Activated naive CD4-positive, alpha-beta T cell treated with anti-CD3 and anti-CD28 coated beads, Interleukin-2, amount 50 U/mL, for 72 hours (primary cell): ENCODE measurements at regions not wholly inside any gene's neighbourhood (a gene's known extent, or its start where the extent isn't known, plus 50 kb on each side); places are given as distances from the start of the nearest gene placed in this dataset.
A peak's percentile ranks its signal among the peaks of the same experiment; 100 is the strongest.
"Not testable (repeated sequence)": the region's sequence is repeated elsewhere in the genome, so short reads cannot be mapped to it uniquely, and the experiment has no call there.

ENCODE experiments used
- ATAC-seq, 2 donors: fragments of 150-1000 bp; cut with Tn5 transposase; 2 replicates each; pipeline ENCODE4 v1.10.0; 2021; ENCODE audit warnings: mild to moderate bottlenecking in 2 of 2, moderate library complexity in 2 of 2
- DNase-seq, 2 donors: peaks; one replicate each; pipeline ENCODE4 v3.0.0; 2021 to 2022; ENCODE audit warnings: low spot score in 2 of 2
- H3K27ac Mint-ChIP-seq, 2 donors: one replicate each; pipeline ENCODE4 v1.8.0; 2022; ENCODE audit warnings: mild to moderate bottlenecking in 2 of 2, mixed read lengths in 2 of 2
- H3K36me3 Mint-ChIP-seq, 2 donors: one replicate each; pipeline ENCODE4 v1.8.0; 2022; ENCODE audit warnings: mixed read lengths in 2 of 2
- H3K9me3 Mint-ChIP-seq, 2 donors: one replicate each; pipeline ENCODE4 v1.8.0; 2022; ENCODE audit warnings: mixed read lengths in 2 of 2

- H3K9me3 Mint-ChIP-seq = peaks cover 9 to 25% of the 10 kb centered on the region in 2 donors
- no peak for DNase-seq
- H3K27ac Mint-ChIP-seq = no peak overlapping the region
- ATAC-seq = no peak
- H3K36me3 Mint-ChIP-seq = peaks cover 0 to 6% of the 10 kb centered on the region in 2 donors
Observed at GRCh38 chr1:31485166-31485565, 72.2 kb downstream of the SERINC2 start.

DNA sequence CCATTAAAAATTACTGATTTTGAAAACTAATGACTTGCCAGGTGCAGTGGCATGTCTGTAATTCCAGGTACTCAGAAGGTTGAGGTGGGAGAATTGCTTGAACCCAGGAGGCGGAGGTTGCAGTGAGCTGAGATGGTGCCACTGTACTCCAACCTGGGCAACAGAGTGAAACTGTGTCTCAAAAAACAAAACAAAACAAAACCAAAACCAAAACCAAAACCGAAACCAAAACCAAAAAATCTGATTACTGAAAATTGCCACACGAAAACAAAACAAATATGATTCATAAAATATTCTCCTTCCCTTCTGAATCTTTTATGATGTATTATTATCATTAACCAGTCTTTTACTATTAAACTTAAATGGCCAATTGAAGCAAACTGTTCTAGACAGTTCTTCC lies 74.1 kb downstream of the SERINC2 start:
- DNase-seq (no peak), ATAC-seq (no peak)
- Mint-ChIP-seq H3K36me3 (no peaks in the 10 kb centered on the region), H3K27ac (peak overlapping the region; percentile 60 to 88), H3K9me3 (peaks cover 6 to 25% of the 10 kb centered on the region in 2 donors)

- ATAC-seq (no peak), DNase-seq (no peak)
- H3K36me3 Mint-ChIP-seq = no peaks in the 10 kb centered on the region
- H3K27ac Mint-ChIP-seq = peak overlapping the region in 1 of 2 donors; percentile 60
- peaks cover 6 to 25% of the 10 kb centered on the region in 2 donors for H3K9me3 Mint-ChIP-seq
Observed at GRCh38 chr1:31487721-31488293, 74.8 kb downstream of the SERINC2 start.

DNA sequence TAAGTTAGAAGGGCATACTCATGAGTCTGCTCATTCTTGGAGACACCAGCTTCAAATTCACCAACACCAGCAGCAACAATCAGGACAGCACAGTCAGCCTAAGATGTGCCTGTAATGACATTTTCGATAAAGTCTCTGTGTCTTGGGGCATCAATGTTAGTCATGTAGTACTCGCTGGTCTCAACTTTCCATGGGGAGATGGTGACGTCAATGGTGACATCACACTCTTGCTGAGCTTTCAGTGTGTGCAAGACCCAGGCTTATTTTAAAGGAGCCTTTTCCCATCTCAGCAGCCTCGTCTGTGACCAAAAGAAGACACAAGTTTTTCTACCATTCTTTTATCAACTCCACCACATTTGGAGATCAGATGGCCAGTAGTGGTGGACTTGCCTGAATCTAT lies 75.5 kb downstream of the SERINC2 start:
- Mint-ChIP-seq H3K27ac (no peak overlapping the region), H3K36me3 (no peaks in the 10 kb centered on the region), H3K9me3 (peaks cover 6 to 25% of the 10 kb centered on the region in 2 donors)
- DNase-seq (no peak), ATAC-seq (no peak)

- not testable (repeated sequence) for H3K36me3 Mint-ChIP-seq, H3K27ac Mint-ChIP-seq, ATAC-seq, DNase-seq
- H3K9me3 Mint-ChIP-seq = peaks cover 6 to 25% of the 10 kb centered on the region in 2 donors
Observed at GRCh38 chr1:31489575-31489974, 76.6 kb downstream of the SERINC2 start.

DNA sequence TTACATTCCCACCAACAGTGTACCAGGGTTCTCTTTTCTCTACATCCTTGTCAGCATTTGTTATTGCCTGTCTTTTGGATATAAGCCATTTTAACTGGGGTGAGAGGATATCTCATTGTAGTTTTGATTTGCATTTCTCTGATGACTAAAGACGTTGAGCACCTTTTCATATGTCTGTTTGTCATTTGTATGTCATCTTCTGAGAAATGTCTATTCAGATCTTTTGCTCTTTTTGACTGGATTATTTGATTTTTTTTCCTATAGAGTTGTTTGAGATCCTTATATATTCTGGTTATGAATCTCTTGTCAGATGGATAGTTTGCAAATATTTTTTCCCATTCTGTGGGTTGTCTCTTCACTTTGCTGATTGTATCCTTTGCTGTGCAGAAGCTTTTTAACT lies 77.6 kb downstream of the SERINC2 start:
- H3K9me3 Mint-ChIP-seq = peaks cover 6 to 25% of the 10 kb centered on the region in 2 donors
- H3K36me3 Mint-ChIP-seq, H3K27ac Mint-ChIP-seq, DNase-seq: not testable (repeated sequence)
- ATAC-seq = peak in 1 of 2 donors; percentile 61

DNA sequence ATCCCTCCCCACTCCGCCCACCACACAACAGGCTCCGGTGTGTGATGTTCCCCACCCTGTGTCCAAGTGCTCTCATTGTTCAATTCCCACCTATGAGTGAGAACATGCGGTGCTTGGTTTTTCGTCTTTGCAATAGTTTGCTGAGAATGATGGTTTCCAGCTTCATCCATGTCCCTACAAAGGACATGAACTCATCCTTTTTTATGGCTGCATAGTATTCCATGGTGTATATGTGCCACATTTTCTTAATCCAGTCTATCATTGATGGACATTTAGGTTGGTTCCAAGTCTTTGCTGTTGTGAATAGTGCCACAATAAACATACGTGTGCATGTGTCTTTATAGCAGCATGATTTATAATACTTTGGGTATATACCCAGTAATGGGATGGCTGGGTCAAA lies 81.0 kb upstream of the TINAGL1 start:
- H3K36me3 Mint-ChIP-seq, H3K9me3 Mint-ChIP-seq, H3K27ac Mint-ChIP-seq, ATAC-seq, DNase-seq: not testable (repeated sequence)

DNA sequence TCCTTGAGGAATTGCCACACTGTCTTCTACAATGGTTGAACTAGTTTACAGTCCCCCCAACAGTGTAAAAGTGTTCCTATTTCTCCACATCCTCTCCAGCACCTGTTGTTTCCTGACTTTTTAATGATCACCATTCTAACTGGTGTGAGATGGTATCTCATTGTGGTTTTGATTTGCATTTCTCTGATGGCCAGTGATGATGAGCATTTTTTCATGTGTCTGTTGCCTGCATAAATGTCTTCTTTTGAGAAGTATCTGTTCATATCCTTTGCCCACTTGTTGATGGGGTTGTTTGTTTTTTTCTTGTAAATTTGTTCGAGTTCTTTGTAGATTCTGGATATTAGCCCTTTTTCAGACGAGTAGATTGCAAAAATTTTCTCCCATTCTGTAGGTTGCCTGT lies 80.5 kb upstream of the TINAGL1 start:
- DNase-seq, ATAC-seq, H3K36me3 Mint-ChIP-seq, H3K9me3 Mint-ChIP-seq, H3K27ac Mint-ChIP-seq: not testable (repeated sequence)

GRCh38 chr1:31497601-31498000 lies 78.7 kb upstream of the TINAGL1 start:
- H3K9me3 Mint-ChIP-seq = no peaks in the 10 kb centered on the region
- H3K27ac Mint-ChIP-seq = no peak overlapping the region

DNA sequence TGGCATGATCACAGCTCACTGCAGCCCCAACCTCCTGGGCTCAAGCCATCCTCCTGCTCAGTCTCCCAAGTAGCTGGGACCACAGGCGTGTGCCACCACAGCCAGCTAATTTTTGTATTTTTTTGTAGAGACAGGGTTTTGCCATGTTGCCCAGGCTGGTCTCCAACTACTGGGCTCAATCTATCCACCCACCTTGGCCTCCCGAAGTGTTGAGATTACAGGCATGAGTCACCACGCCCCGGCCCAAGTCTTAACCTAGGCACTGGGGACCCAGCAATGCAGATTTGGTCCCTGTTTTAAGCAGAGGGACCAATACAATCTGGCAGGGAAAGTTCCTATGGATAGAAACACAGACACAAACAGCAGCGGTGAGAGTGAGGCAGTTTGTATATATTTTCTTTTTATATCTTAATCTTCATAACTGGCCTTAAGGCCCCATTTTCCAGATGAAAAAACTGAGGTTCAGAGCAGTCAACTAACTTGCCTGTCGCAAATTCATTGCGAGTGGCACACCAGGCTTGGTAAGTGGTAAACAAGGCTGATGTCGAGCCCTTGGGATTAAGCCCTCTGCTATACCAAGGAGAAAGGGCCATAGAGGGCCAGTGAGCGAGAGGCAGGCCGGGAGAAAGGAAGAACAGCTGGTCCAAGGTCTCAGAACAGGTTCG lies 77.8 kb upstream of the TINAGL1 start:
- H3K36me3 Mint-ChIP-seq = no peaks in the 10 kb centered on the region
- ATAC-seq = no peak
- H3K27ac Mint-ChIP-seq = no peak overlapping the region
- no peaks in the 10 kb centered on the region for H3K9me3 Mint-ChIP-seq
- DNase-seq = no peak

More at GRCh38 chr1:31497601-31498000, 78.7 kb upstream of the TINAGL1 start:
- no peaks in the 10 kb centered on the region for H3K36me3 Mint-ChIP-seq
- ATAC-seq (no peak), DNase-seq (no peak)

GRCh38 chr1:31501505-31501904 lies 74.8 kb upstream of the TINAGL1 start:
- no peak for DNase-seq
- ATAC-seq = no peak
- H3K27ac Mint-ChIP-seq = no peak overlapping the region
- no peaks in the 10 kb centered on the region for H3K9me3 Mint-ChIP-seq
- H3K36me3 Mint-ChIP-seq = no peaks in the 10 kb centered on the region

- ATAC-seq = no peak
- H3K9me3 Mint-ChIP-seq = no peaks in the 10 kb centered on the region
- no peak for DNase-seq
- H3K36me3 Mint-ChIP-seq = no peaks in the 10 kb centered on the region
- H3K27ac Mint-ChIP-seq = peak overlapping the region in 1 of 2 donors; percentile 77
Observed at GRCh38 chr1:31502253-31502652, 74.1 kb upstream of the TINAGL1 start.

DNA sequence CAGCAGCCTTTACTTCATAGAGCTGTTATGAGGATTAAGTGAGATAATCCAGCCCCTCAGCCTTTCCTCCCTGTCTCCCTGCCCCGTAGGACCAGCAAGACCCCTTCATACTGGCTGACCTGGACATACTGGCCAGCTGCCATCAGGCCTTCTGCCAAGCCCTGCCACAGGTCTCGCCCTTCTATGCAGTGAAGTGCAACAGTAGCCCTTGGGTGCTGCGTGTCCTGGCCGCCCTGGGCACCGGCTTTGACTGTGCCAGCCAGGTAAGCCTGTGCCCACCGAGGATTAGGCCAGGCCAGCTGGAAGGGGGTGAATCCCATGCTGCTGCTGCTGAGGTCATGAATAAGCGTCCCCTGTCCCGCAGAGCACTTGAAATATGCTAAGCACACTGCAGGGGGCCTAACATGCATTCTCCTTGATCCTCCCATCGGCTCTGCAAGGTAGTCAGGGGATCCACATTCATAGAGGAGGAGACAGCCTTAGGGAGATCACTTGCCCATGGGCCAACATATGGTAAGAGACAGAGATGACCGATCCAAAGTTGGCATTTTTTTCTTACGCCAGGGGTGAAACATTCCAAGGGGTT lies 73.3 kb upstream of the TINAGL1 start:
- Mint-ChIP-seq H3K27ac (no peak overlapping the region), H3K36me3 (no peaks in the 10 kb centered on the region), H3K9me3 (no peaks in the 10 kb centered on the region)
- ATAC-seq = no peak
- no peak for DNase-seq

GRCh38 chr1:31503570-31503969 lies 72.7 kb upstream of the TINAGL1 start:
- DNase-seq (no peak), ATAC-seq (no peak)
- no peaks in the 10 kb centered on the region for H3K9me3 Mint-ChIP-seq
- no peak overlapping the region for H3K27ac Mint-ChIP-seq
- H3K36me3 Mint-ChIP-seq = no peaks in the 10 kb centered on the region

- Mint-ChIP-seq H3K9me3 (no peaks in the 10 kb centered on the region), H3K36me3 (no peaks in the 10 kb centered on the region), H3K27ac (no peak overlapping the region)
- DNase-seq (no peak), ATAC-seq (no peak)
Observed at GRCh38 chr1:31504001-31504400, 72.3 kb upstream of the TINAGL1 start.

- no peaks in the 10 kb centered on the region for H3K9me3 Mint-ChIP-seq
- peak overlapping the region in 1 of 2 donors; percentile 15 for H3K27ac Mint-ChIP-seq
- ATAC-seq = peak; percentile 77 to 90
- peak in 1 of 2 donors; percentile 16 for DNase-seq
- no peaks in the 10 kb centered on the region for H3K36me3 Mint-ChIP-seq
Observed at GRCh38 chr1:31505911-31506497, 70.3 kb upstream of the TINAGL1 start.

DNA sequence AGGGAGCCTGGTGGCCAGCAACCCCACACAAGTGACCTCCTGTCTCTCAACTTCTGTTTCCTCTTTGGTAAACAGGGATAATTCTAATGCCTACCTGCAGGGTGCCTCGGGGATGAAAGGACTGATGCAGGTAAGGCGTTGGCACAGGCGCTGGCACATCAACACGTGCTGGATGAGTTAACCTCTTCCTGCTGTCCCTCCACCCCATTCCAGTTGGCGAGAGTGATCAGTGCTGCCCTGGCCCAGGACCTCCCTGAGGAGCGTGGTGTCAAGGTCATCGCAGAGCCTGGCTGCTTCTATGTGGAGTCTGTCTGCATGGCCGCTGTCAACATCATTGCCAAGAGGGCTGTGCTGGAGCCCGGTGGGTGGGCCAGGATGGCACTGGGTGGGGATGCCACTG lies 69.1 kb upstream of the TINAGL1 start:
- DNase-seq (no peak), ATAC-seq (no peak)
- Mint-ChIP-seq H3K36me3 (no peaks in the 10 kb centered on the region), H3K9me3 (no peaks in the 10 kb centered on the region), H3K27ac (no peak overlapping the region)
